OCI-LY7 (cell line): ENCODE measurements at regions not wholly inside any gene's neighbourhood (a gene's known extent, or its start where the extent isn't known, plus 50 kb on each side); places are given as distances from the start of the nearest gene placed in this dataset.

Source experiments
- EZH2phosphoT487 ChIP-seq: fragments of 200-600 bp; sonication (generic); IDR thresholded peaks from 2 replicates; pipeline ENCODE4 v1.6.1; 2018; ENCODE audit warnings: low read depth, borderline replicate concordance, mild to moderate bottlenecking, mixed run types, antibody characterized with exemption, low read length, moderate library complexity, mixed read lengths
- TF ChIP-seq, protein P1 (sequence below): fragments of 200-600 bp; sonication (generic); conservative IDR thresholded peaks from 2 replicates; pipeline ENCODE4 v1.5.1; 2014; ENCODE audit warnings: mild to moderate bottlenecking, antibody characterized with exemption, low read length, moderate library complexity, mixed read lengths

DNA sequence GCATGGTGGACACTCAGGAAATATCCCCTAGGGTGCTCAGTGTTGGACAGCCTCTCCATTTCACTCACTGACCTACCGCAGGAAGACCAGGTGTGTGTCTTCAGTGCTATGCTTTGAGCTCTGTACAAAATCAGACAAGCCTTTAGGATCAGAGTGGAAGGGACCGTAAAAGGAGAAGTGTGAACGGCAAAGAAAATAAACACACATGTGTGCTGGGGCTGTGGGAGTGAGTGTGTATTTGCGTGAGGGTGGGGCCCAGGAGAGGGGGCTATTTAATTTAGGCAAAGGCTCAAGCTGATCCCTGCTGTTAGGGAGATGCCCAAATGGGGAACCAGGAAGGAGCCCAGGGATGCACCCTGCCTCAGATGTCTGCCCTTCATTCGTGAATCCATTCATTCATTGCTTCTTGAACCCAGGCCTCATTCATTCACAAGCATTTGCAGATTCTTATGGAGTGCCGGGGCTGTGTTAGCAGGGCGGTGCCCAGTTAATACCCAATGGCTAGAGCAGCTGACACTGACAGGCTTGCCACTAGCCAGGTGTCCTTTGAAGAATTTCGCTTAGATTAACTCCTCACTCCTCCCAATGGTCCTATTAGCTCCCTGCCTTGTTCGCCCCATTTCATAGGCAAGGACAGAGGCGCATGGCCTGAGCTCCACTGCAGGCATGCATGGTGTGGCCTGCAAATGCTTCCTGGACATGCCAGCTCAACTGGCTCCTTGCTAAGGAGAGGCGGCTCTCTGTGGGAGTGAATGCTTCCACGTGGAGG is 296.7 kb upstream of the FOXF1 start:
- TF ChIP-seq, protein P1, sequence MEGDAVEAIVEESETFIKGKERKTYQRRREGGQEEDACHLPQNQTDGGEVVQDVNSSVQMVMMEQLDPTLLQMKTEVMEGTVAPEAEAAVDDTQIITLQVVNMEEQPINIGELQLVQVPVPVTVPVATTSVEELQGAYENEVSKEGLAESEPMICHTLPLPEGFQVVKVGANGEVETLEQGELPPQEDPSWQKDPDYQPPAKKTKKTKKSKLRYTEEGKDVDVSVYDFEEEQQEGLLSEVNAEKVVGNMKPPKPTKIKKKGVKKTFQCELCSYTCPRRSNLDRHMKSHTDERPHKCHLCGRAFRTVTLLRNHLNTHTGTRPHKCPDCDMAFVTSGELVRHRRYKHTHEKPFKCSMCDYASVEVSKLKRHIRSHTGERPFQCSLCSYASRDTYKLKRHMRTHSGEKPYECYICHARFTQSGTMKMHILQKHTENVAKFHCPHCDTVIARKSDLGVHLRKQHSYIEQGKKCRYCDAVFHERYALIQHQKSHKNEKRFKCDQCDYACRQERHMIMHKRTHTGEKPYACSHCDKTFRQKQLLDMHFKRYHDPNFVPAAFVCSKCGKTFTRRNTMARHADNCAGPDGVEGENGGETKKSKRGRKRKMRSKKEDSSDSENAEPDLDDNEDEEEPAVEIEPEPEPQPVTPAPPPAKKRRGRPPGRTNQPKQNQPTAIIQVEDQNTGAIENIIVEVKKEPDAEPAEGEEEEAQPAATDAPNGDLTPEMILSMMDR = no peak
- no peak for TF ChIP-seq EZH2phosphoT487
